Limb (tissue), 2 donors: ENCODE measurements at regions not wholly inside any gene's neighbourhood (a gene's known extent, or its start where the extent isn't known, plus 50 kb on each side); places are given as distances from the start of the nearest gene placed in this dataset.

ENCODE experiments used
- DNase-seq, 2 donors: peaks; one replicate each; pipeline ENCODE4 v3.0.0-alpha.2; 2016; ENCODE audit errors: extremely low spot score in 2 of 2

DNA sequence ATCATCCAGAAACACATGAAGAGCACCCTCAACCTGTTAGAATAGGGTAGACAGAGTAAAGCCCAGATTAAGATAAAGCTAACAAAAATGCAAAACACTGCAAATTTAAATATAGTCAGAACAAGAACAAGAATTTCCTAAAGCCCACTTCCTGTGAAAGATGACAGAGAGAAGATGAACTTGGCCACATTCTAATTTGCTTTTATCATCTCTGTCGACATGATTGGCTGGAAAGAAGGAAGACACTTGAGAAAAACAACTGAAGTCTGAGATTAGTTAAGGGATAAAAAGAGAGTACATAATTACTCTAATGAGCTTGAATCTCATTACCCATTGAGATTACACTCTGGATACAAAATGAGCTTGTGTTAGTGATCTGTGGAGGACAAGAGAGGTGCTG lies 537.6 kb downstream of the KLF5 start:
- no peak for DNase-seq

- no peak for DNase-seq
Observed at GRCh38 chr13:73593199-73593765, 534.5 kb downstream of the KLF5 start.

DNA sequence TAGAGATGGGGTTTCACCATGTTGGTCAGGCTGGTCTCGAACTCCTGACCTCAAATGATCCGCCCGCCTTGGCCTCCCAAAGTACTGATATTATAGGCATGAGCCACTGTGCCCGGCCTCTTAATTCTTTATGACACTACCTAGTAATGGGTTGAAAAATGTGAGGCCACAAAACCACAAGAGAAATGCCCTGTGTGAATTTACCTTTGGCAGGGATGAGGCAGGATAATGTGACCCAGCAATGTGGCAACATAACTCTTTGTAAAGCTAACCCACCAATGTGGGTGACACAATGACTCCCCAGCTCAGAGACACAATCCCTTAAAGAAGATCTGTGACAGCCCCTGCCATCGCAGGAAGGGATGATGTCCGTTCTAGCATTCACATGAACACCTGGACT lies 533.1 kb downstream of the KLF5 start:
- no peak for DNase-seq

GRCh38 chr13:73590795-73591194 lies 532.0 kb downstream of the KLF5 start:
- peak in 1 of 2 donors; percentile 13 for DNase-seq

GRCh38 chr13:73585236-73585635 lies 526.4 kb downstream of the KLF5 start:
- no peak for DNase-seq

GRCh38 chr13:73583331-73583730 lies 524.5 kb downstream of the KLF5 start:
- DNase-seq: no peak

DNA sequence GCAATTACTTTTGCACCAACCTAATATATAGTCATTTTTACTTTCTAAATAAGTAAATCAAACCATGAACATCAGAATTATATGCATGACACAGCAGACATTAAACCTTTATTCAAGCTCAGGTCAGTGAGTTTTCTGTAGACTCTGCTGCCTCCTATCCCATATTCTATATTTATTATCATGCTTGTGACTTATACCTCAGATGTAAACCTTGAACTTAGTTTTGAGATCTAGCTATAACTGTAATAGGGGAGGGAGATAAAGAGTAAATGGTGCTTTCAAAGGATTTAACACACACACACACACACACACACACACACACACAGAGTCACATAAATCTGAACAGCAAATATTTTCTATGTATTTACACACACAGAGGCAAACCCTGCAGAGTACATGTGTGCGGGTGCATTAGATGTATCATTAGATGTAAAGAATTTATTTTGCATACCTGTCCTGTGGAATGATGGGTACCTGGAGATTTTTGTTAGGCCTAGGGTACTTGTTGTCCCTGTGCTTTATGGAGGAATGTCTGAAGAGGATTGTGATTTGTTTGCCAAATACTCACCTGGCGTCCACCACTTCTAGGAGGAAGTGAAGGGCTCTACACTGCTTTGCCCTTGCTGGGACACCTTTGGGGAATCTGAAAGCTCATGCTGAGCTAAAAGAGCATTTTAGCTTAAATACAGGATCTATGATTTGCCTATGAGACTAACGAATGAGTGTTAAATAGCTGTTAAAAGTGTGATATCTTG lies 521.9 kb downstream of the KLF5 start:
- DNase-seq: no peak

DNA sequence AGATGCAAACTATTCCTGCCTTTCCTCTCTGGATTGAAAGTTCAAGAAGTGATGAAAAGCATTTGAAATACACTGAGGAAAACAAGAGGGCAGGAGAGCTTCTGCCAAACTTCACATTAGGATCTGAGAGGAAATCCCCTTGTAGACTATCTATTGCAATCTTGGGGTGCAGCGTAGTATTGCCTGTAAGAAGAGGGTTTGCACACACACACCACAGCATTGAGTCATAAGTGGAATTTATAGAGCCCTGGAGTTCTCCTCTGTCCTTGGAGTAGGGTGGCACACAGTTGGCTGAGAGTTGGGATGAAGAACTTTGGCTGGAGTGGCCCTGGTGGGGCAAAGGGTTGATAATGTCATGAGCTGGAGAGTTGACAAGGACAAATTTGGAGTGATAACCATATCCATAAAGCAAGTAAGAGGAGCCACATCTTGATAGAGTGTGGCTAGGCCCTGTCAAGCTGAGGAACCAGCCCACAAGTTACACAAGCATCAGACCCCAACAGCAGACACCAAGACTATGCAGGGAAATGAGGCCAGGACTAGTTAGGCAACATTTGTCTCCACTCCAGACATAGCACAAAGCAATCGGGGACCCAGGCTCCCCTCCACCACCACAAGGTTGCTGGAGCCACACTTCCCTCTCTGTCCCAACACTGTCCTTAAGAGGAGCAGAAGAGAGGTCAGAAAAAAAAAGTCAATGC lies 520.9 kb downstream of the KLF5 start:
- DNase-seq: no peak

DNA sequence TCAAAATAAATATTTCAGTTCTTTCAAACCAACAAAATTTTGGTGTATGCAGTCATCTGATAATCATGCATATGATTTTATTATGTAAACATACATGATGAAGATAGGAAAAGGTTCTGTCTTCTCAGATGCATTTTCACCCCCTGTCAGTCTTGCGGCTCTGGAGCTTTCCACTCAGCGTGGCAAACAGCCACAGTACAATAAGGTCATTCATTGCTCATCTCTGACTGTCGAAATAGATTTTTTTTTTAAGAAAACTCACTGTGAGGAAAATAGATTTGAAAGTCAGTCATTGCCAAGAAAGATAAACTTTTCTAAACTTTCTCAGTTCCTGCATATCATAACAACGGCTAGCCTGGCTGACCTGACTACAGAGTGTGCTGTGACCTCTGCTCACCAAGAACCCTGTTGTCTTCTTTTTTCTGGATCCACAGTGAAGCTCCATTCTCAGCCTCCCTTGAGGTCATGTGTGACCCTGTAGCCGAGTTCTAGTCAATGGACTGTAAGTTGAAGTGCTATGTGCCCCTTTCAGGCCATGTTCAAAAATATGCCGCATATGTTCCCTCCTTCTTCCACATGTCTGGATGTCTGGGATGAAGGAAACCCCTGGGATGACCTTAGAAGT lies 519.6 kb downstream of the KLF5 start:
- no peak for DNase-seq

GRCh38 chr13:73576291-73576690 lies 517.5 kb downstream of the KLF5 start:
- DNase-seq: no peak

DNA sequence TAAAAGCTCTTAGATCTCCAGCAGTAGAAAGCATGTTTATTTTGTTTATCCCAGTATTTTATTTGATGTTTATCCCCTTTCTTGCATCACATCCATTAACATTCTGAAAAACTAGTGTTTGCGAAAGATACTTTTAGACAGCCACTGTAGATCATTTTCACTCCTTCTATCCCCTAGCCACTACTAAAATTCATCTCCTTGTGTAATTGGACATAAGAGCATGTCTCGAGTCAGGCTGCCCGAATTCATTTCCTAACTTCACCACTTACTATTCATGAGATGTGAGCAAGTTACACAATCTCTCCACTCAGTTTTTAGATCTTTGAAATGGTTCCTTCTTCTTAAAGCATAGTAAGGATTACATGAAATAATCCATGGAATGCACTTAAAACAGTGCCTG lies 514.0 kb downstream of the KLF5 start:
- DNase-seq: no peak

- peak in 1 of 2 donors; percentile 30 for DNase-seq
Observed at GRCh38 chr13:73571376-73571775, 512.6 kb downstream of the KLF5 start.

GRCh38 chr13:73556902-73557301 lies 498.1 kb downstream of the KLF5 start:
- DNase-seq: no peak

DNA sequence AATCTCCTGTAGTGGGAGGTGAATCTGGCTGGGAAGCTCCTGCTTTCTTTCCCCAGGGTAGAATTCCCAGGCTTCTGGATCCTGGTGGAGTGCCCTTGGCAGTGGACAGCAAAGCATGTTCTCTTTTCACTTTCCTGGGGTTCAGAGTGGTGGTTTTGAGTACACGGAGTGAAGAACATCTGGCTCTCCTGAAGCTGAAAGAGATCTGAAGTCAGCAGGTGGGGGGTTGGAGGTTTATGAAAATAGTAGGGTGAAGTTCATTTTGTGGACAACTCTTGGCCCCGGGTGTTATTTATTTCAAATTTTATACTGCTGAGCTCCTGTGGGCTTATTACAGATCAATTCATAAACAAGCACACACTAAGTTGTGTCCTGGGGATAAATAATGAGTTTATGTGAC lies 497.3 kb downstream of the KLF5 start:
- DNase-seq: no peak

DNA sequence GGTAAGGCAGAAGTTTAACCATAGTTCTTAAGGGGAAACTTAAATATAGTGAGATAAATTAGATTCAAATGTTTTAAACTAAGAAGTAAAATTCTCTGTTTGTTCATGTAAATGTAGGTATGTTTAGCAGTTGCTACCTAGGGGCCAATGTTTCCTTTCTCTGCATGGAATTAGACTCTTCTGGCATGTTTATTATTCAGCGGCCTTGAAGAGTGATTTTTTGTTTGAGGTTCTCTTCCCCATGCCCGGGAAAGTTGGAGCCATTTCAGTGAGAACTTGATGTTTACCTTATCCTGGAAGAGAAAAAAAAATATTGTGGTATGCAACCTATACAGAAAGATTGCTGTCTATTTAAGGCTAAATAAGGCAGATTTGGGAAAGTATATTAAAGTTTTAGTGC lies 492.9 kb downstream of the KLF5 start:
- DNase-seq: no peak

GRCh38 chr13:73549717-73550116 lies 490.9 kb downstream of the KLF5 start:
- DNase-seq: no peak

DNA sequence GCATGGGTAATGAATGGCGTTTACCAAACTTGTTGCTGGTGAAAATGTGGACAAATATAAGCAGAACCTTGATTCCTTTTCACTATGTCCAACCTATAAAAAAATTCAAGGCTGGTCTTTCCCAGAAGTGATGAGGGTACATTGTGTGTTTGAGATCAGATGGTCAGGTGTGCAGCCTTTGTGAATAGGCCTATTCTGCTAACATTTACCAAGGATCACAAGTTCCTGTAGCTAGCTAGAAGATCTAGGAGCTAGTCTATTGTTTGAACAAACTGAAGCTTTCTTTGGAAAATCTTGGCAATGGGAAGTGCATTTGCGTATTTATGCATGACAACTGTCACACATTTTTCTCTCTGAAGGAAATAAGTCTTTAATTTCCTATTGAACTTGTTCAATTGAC lies 489.6 kb downstream of the KLF5 start:
- no peak for DNase-seq

DNA sequence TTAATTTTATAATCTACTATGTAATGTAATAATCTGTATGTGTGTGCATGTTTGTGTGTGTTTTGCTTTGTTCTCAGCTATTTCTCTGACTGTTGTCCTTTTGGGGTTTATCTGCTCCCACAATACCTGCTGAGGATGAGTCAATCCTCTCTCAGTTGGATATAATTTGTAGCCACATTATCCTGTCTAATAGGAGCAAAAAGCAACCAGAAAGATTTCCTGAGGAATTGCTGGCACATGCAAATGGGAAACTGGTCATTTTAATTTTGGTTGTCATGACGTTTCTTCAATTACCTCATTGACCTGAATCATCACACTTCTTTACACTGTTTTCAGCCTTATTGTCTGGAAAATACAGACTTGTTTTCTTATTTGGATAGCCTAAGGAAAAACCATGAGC lies 488.4 kb downstream of the KLF5 start:
- DNase-seq: no peak

- DNase-seq: no peak
Observed at GRCh38 chr13:73544175-73544574, 485.4 kb downstream of the KLF5 start.

DNA sequence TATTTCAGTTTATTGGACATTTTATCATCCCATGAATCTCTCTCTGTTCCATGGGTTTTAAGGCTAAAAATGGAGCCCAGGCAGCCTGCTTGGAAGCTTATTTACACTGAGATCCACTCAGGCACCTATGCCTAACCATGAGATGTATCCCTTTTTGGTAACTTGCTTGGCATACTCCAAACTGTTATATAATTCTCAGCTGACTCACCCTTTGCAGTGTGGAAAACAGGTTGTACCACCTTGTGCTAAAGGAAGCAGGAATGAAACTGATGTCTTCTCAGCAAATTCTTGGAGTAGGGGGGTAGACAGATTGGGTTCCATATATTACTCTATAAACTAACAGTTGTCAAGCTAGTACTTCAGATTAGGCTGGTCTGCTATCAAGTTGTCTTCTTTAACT lies 483.6 kb downstream of the KLF5 start:
- DNase-seq: no peak

- no peak for DNase-seq
Observed at GRCh38 chr13:73536865-73537264, 478.1 kb downstream of the KLF5 start.

- DNase-seq: no peak
Observed at GRCh38 chr13:73535341-73535740, 476.5 kb downstream of the KLF5 start.
